PC-9 (cell line): ENCODE measurements at regions not wholly inside any gene's neighbourhood (a gene's known extent, or its start where the extent isn't known, plus 50 kb on each side); places are given as distances from the start of the nearest gene placed in this dataset.

Source experiments
- BruUV-seq: library from RNA; stranded (reverse); fragments of 400-500 nt; replicated peaks from 2 replicates; lab custom pipeline; 2021; lab: Mats Ljungman, UMichigan
- CTCF ChIA-PET: fragments of 300-600 bp; sonication (Branson Sonifier 250); formaldehyde crosslinking; loops from one replicate; lab custom pipeline; 2022; ENCODE audit warnings: antibody characterized with exemption; lab: Charles Lee
- POLR2A ChIA-PET: fragments of 300-600 bp; sonication (Branson Sonifier 250); formaldehyde crosslinking; loops from one replicate; lab custom pipeline; 2022; ENCODE audit warnings: antibody characterized with exemption; ENCODE audit not compliant: unreplicated experiment; lab: Charles Lee
- DNase-seq, 2 experiments: peaks; one replicate each; pipeline versions ENCODE4 v3.0.0 to v3.0.0-alpha.2; 2015 to 2022; ENCODE audit warnings: mixed read lengths in 1 of 2
- H2AFZ ChIP-seq: fragments of 200-600 bp; sonication (generic); 2 replicates; pipeline ENCODE4 v1.8.1; 2017; ENCODE audit warnings: antibody characterized with exemption
- H3F3A ChIP-seq: fragments of 200-600 bp; sonication (generic); 2 replicates; pipeline ENCODE4 v1.8.1; 2017; ENCODE audit warnings: antibody characterized with exemption, mild to moderate bottlenecking, low read depth; ENCODE audit not compliant: insufficient read depth
- H3K27ac ChIP-seq: fragments of 200-600 bp; sonication (generic); 2 replicates; pipeline ENCODE4 v1.6.1; 2016; ENCODE audit warnings: mixed run types
- H3K27me3 ChIP-seq: fragments of 200-600 bp; sonication (generic); 2 replicates; pipeline ENCODE4 v1.6.1; 2016; ENCODE audit warnings: low read depth, mixed run types; ENCODE audit not compliant: insufficient read depth
- H3K36me3 ChIP-seq: fragments of 200-600 bp; sonication (generic); 2 replicates; pipeline ENCODE4 v1.6.1; 2016; ENCODE audit warnings: low read depth, mixed run types
- H3K4me1 ChIP-seq: fragments of 200-600 bp; sonication (generic); replicated peaks from 2 replicates; pipeline ENCODE4 v1.6.1; 2016; ENCODE audit warnings: mixed run types; ENCODE audit not compliant: insufficient read depth
- H3K4me2 ChIP-seq: fragments of 200-600 bp; sonication (generic); 2 replicates; pipeline ENCODE4 v1.6.1; 2017; ENCODE audit warnings: mixed run types
- H3K4me3 ChIP-seq: fragments of 200-600 bp; sonication (generic); 2 replicates; pipeline ENCODE4 v1.6.1; 2016; ENCODE audit warnings: mixed run types
- H3K79me2 ChIP-seq: fragments of 200-600 bp; sonication (generic); 2 replicates; pipeline ENCODE4 v1.6.1; 2017; ENCODE audit warnings: low read depth, mixed run types
- H3K9me2 ChIP-seq: fragments of 200-600 bp; sonication (generic); 2 replicates; pipeline ENCODE4 v1.8.1; 2017; ENCODE audit warnings: mild to moderate bottlenecking; ENCODE audit not compliant: insufficient read depth
- H3K9me3 ChIP-seq: fragments of 200-600 bp; sonication (generic); 2 replicates; pipeline ENCODE4 v1.8.1; 2016; ENCODE audit warnings: low read depth; ENCODE audit not compliant: insufficient read depth
- H4K20me1 ChIP-seq: fragments of 200-600 bp; sonication (generic); 2 replicates; pipeline ENCODE4 v1.8.1; 2017; ENCODE audit not compliant: insufficient read depth
- CTCF ChIP-seq: fragments of 200-600 bp; sonication (generic); conservative IDR thresholded peaks from 2 replicates; pipeline ENCODE4 v1.6.1; 2017; ENCODE audit warnings: mixed run types, antibody characterized with exemption, mild to moderate bottlenecking, moderate library complexity
- EZH2 ChIP-seq: fragments of 200-600 bp; sonication (generic); IDR thresholded peaks from 2 replicates; pipeline ENCODE4 v1.8.0; 2017; ENCODE audit warnings: antibody characterized with exemption, low read depth
- intact Hi-C: fragments of 100-400 bp; cut with micrococcal nuclease; formaldehyde crosslinking; loops from one replicate; pipeline ENCODE4 v1.10.0; 2022; ENCODE audit not compliant: unreplicated experiment

GRCh38 chr20:37579106-37579505 lies 51.4 kb upstream of the BLCAP start:
- H3K4me2 ChIP-seq = no peak overlapping the region
- no peaks in the 10 kb centered on the region for H4K20me1 ChIP-seq
- no TSS peak for BruUV-seq
- peaks cover 76% of the 10 kb centered on the region for H3K27me3 ChIP-seq
- POLR2A ChIA-PET = no interaction called here
- no peak overlapping the region for H2AFZ ChIP-seq
- H3F3A ChIP-seq = no peaks in the 10 kb centered on the region
- CTCF ChIA-PET = no interaction called here
- H3K27ac ChIP-seq = no peak overlapping the region
- intact Hi-C loops = no loop called here
- TF ChIP-seq EZH2 = no peak
- TF ChIP-seq CTCF = no peak
- no peak overlapping the region for H3K4me3 ChIP-seq
- H3K9me2 ChIP-seq = no peaks in the 10 kb centered on the region
- DNase-seq = no peak
- no peaks in the 10 kb centered on the region for H3K36me3 ChIP-seq
- H3K79me2 ChIP-seq = no peaks in the 10 kb centered on the region
- no peaks in the 10 kb centered on the region for H3K9me3 ChIP-seq
- no peaks in the 10 kb centered on the region for H3K4me1 ChIP-seq

DNA sequence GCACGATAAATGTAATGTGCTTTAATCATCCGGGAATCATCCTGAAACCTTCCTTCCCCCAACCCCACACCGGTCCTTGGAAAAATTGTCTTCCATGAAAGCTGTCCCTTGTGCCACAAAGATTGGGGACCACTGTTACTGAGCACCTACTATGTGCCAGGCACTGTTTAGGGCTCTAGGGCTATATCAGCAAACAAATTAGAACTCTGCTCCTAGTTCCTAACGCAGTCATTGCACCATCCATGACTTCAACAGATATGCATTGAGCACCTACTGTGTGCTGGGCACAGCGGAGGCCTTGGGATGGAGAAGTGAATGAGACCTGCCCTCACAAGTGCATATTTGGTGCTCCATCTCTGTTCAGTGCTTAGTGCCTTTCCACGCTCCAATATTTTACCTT lies 50.3 kb upstream of the BLCAP start:
- Histone ChIP-seq H3K27ac (no peak overlapping the region), H3K27me3 (peaks cover 75% of the 10 kb centered on the region), H3K79me2 (no peaks in the 10 kb centered on the region), H3K9me2 (no peaks in the 10 kb centered on the region), H3K9me3 (no peaks in the 10 kb centered on the region), H2AFZ (no peak overlapping the region), H3K4me3 (no peak overlapping the region), H3K4me1 (no peaks in the 10 kb centered on the region), H4K20me1 (no peaks in the 10 kb centered on the region), H3K4me2 (no peak overlapping the region), H3F3A (no peaks in the 10 kb centered on the region), H3K36me3 (no peaks in the 10 kb centered on the region)
- POLR2A ChIA-PET = no interaction called here
- BruUV-seq = no TSS peak
- intact Hi-C loops = no loop called here
- no peak for TF ChIP-seq EZH2
- TF ChIP-seq CTCF = no peak
- no peak for DNase-seq
- CTCF ChIA-PET = no interaction called here
